GM23338 (cell line): ENCODE measurements at regions not wholly inside any gene's neighbourhood (a gene's known extent, or its start where the extent isn't known, plus 50 kb on each side); places are given as distances from the start of the nearest gene placed in this dataset.

Experiments used
- ATAC-seq: fragments of 200-7000 bp; cut with Tn5 transposase; 3 replicates; pipeline ENCODE4 v1.9.1; 2020
- DNase-seq: peaks from one replicate; pipeline ENCODE4 v3.0.0-alpha.2; 2015; ENCODE audit warnings: low spot score
- H2AFZ ChIP-seq: fragments of 200-600 bp; sonication (generic); 2 replicates; pipeline ENCODE4 v1.8.0; 2016; ENCODE audit warnings: antibody characterized with exemption, mild to moderate bottlenecking, moderate library complexity
- H3F3A ChIP-seq: fragments of 200-600 bp; sonication (generic); replicated peaks from 2 replicates; pipeline ENCODE4 v1.8.0; 2017; ENCODE audit warnings: antibody characterized with exemption, mixed run types, low read depth
- H3K27ac ChIP-seq: fragments of 200-600 bp; sonication (generic); 2 replicates; pipeline ENCODE4 v1.6.1; 2016; ENCODE audit warnings: low read depth
- H3K27me3 ChIP-seq: fragments of 200-600 bp; sonication (generic); 2 replicates; pipeline ENCODE4 v1.8.0; 2016; ENCODE audit warnings: mild to moderate bottlenecking, mixed run types, moderate library complexity; ENCODE audit not compliant: insufficient read depth
- H3K36me3 ChIP-seq: fragments of 200-600 bp; sonication (generic); 2 replicates; pipeline ENCODE4 v1.8.0; 2016; ENCODE audit warnings: mild to moderate bottlenecking; ENCODE audit not compliant: insufficient read depth
- H3K4me1 ChIP-seq: fragments of 200-600 bp; sonication (generic); 2 replicates; pipeline ENCODE4 v1.8.0; 2016; ENCODE audit warnings: mild to moderate bottlenecking, moderate library complexity; ENCODE audit not compliant: insufficient read depth
- H3K4me2 ChIP-seq: fragments of 200-600 bp; sonication (generic); 2 replicates; pipeline ENCODE4 v1.7.1; 2017; ENCODE audit warnings: mixed run types
- H3K4me3 ChIP-seq: fragments of 200-600 bp; sonication (generic); 2 replicates; pipeline ENCODE4 v1.6.1; 2016; ENCODE audit warnings: mixed run types
- H3K79me2 ChIP-seq: fragments of 200-600 bp; sonication (generic); replicated peaks from 2 replicates; pipeline ENCODE4 v1.8.0; 2017; ENCODE audit warnings: mild to moderate bottlenecking; ENCODE audit not compliant: insufficient read depth
- H3K9me2 ChIP-seq: fragments of 200-600 bp; sonication (generic); 2 replicates; pipeline ENCODE4 v1.8.0; 2017; ENCODE audit not compliant: insufficient read depth
- H4K20me1 ChIP-seq: fragments of 200-600 bp; sonication (generic); replicated peaks from 2 replicates; pipeline ENCODE4 v1.8.0; 2017; ENCODE audit warnings: mild to moderate bottlenecking; ENCODE audit not compliant: insufficient read depth
- H3K27ac Mint-ChIP-seq: 2 replicates; pipeline ENCODE4 v1.8.0; 2020; ENCODE audit warnings: inconsistent platforms, mild to moderate bottlenecking, moderate library complexity, mixed read lengths
- H3K27me3 Mint-ChIP-seq: 3 replicates; pipeline ENCODE4 v1.8.0; 2022; ENCODE audit warnings: low read depth, mild to moderate bottlenecking, moderate library complexity, mixed read lengths, inconsistent platforms; ENCODE audit not compliant: insufficient read depth, poor library complexity
- H3K36me3 Mint-ChIP-seq: 3 replicates; pipeline ENCODE4 v1.8.0; 2021; ENCODE audit warnings: low read depth, mild to moderate bottlenecking, inconsistent platforms, moderate library complexity, mixed read lengths
- H3K4me1 Mint-ChIP-seq: 3 replicates; pipeline ENCODE4 v1.8.0; 2020; ENCODE audit warnings: mild to moderate bottlenecking, inconsistent platforms, mixed read lengths
- H3K4me3 Mint-ChIP-seq: 3 replicates; pipeline ENCODE4 v1.8.0; 2021; ENCODE audit warnings: moderate library complexity, mild to moderate bottlenecking, inconsistent platforms, mixed read lengths
- H3K9me3 Mint-ChIP-seq: 3 replicates; pipeline ENCODE4 v1.8.0; 2020; ENCODE audit warnings: moderate library complexity, mild to moderate bottlenecking, inconsistent platforms, mixed read lengths
- CREB1 ChIP-seq: fragments of 250-450 bp; sonication (Bioruptor Pico); IDR thresholded peaks from 2 replicates; pipeline ENCODE4 v1.5.0; 2020; ENCODE audit warnings: low read depth, mild to moderate bottlenecking, moderate library complexity
- CTCF ChIP-seq, 2 experiments: fragments of 200-600 bp in 1 of 2; sonication (generic) in 1 of 2; conservative IDR thresholded peaks; 2 replicates each; pipeline versions ENCODE4 v1.5.1 to v1.6.1; 2016 to 2017; ENCODE audit warnings: antibody characterized with exemption in 2 of 2, low read depth in 2 of 2, mild to moderate bottlenecking in 2 of 2, moderate library complexity in 1 of 2
- ETS1 ChIP-seq: IDR thresholded peaks from 2 replicates; pipeline ENCODE4 v1.6.1; 2016; ENCODE audit warnings: antibody characterized with exemption
- EZH2 ChIP-seq: fragments of 200-600 bp; sonication (generic); IDR thresholded peaks from one replicate; pipeline ENCODE4 v1.8.0; 2017; ENCODE audit warnings: antibody characterized with exemption, mild to moderate bottlenecking, low read depth; ENCODE audit not compliant: unreplicated experiment
- EZH2phosphoT487 ChIP-seq: fragments of 200-600 bp; sonication (generic); IDR thresholded peaks from one replicate; pipeline ENCODE4 v1.8.1; 2018; ENCODE audit warnings: antibody characterized with exemption; ENCODE audit not compliant: unreplicated experiment
- JUNB ChIP-seq: IDR thresholded peaks from one replicate; pipeline ENCODE4 v1.6.1; 2016; ENCODE audit warnings: antibody characterized with exemption; ENCODE audit not compliant: unreplicated experiment
- NANOG ChIP-seq: IDR thresholded peaks from 2 replicates; pipeline ENCODE4 v1.6.1; 2016; ENCODE audit warnings: antibody characterized with exemption, borderline replicate concordance
- POLR2AphosphoS5 ChIP-seq: IDR thresholded peaks from 2 replicates; pipeline ENCODE4 v1.6.1; 2016; ENCODE audit warnings: antibody characterized with exemption, low read depth
- STAT1 ChIP-seq: IDR thresholded peaks from one replicate; pipeline ENCODE4 v1.6.1; 2016; ENCODE audit warnings: antibody characterized with exemption; ENCODE audit not compliant: unreplicated experiment
- ZNF114 ChIP-seq: fragments of 250-450 bp; sonication (Bioruptor Pico); IDR thresholded peaks from 2 replicates; pipeline ENCODE4 v1.5.0; 2020; ENCODE audit warnings: mild to moderate bottlenecking, moderate library complexity
- ZNF331 ChIP-seq: fragments of 250-450 bp; sonication (Bioruptor Pico); IDR thresholded peaks from 2 replicates; pipeline ENCODE4 v1.5.0; 2020; ENCODE audit warnings: low read depth, mild to moderate bottlenecking, moderate library complexity
- ZNF462 ChIP-seq: fragments of 250-450 bp; sonication (Bioruptor Pico); IDR thresholded peaks from 2 replicates; pipeline ENCODE4 v1.5.0; 2020; ENCODE audit warnings: mild to moderate bottlenecking, moderate library complexity
- TF ChIP-seq, protein P1 (sequence below): IDR thresholded peaks from one replicate; pipeline ENCODE4 v1.6.1; 2018; ENCODE audit warnings: antibody characterized with exemption; ENCODE audit not compliant: unreplicated experiment

DNA sequence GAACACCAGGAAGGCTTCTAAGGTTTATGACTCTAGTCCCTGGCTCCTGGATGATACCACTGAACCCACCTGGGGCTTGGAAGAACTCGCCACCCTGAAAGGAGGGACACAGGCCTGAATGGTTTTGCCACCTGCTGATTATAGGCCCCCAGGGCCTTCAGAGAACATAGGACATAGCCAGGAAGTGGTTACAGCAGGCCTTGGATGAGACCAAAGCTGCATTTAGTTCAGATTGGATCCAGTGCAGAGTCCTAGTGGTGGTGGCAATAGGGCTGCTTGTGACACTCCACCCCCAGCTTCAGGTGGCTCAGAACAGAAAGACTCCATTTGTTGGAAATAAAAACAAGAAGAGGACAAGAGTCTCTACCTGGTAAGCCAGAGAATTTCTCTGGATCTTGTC, 101.6 kb upstream of the PLPPR5 start:
- H4K20me1 ChIP-seq = no peaks in the 10 kb centered on the region
- no peaks in the 10 kb centered on the region for H3K36me3 Mint-ChIP-seq
- no peaks in the 10 kb centered on the region; the same call in 2 of the 3 replicates for H3K9me3 Mint-ChIP-seq
- H3K9me2 ChIP-seq = no peaks in the 10 kb centered on the region
- H2AFZ ChIP-seq = no peak overlapping the region
- H3K27me3 ChIP-seq = no peaks in the 10 kb centered on the region
- H3K4me1 Mint-ChIP-seq = peaks cover 8% of the 10 kb centered on the region; the same call in 2 of the 3 replicates
- ATAC-seq (no peak), DNase-seq (no peak)
- H3K27me3 Mint-ChIP-seq = no peaks in the 10 kb centered on the region
- H3F3A ChIP-seq = no peaks in the 10 kb centered on the region
- no peak overlapping the region for H3K27ac Mint-ChIP-seq
- TF ChIP-seq ZNF462 (no peak), POLR2AphosphoS5 (no peak), NANOG (no peak), EZH2phosphoT487 (no peak), ZNF331 (no peak), JUNB (no peak), STAT1 (no peak), CTCF (conservative IDR thresholded peaks at IDR 0.05; ENCODE audit: low read depth in 2 of 2) (no peak), EZH2 (no peak), CREB1 (CRISPR knock-in tag) (no peak), ETS1 (no peak), ZNF114 (CRISPR knock-in tag) (no peak)
- TF ChIP-seq, protein P1, sequence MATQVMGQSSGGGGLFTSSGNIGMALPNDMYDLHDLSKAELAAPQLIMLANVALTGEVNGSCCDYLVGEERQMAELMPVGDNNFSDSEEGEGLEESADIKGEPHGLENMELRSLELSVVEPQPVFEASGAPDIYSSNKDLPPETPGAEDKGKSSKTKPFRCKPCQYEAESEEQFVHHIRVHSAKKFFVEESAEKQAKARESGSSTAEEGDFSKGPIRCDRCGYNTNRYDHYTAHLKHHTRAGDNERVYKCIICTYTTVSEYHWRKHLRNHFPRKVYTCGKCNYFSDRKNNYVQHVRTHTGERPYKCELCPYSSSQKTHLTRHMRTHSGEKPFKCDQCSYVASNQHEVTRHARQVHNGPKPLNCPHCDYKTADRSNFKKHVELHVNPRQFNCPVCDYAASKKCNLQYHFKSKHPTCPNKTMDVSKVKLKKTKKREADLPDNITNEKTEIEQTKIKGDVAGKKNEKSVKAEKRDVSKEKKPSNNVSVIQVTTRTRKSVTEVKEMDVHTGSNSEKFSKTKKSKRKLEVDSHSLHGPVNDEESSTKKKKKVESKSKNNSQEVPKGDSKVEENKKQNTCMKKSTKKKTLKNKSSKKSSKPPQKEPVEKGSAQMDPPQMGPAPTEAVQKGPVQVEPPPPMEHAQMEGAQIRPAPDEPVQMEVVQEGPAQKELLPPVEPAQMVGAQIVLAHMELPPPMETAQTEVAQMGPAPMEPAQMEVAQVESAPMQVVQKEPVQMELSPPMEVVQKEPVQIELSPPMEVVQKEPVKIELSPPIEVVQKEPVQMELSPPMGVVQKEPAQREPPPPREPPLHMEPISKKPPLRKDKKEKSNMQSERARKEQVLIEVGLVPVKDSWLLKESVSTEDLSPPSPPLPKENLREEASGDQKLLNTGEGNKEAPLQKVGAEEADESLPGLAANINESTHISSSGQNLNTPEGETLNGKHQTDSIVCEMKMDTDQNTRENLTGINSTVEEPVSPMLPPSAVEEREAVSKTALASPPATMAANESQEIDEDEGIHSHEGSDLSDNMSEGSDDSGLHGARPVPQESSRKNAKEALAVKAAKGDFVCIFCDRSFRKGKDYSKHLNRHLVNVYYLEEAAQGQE = no peak
- peaks cover 6% of the 10 kb centered on the region; the same call in 1 of the 2 replicates for H3K4me1 ChIP-seq
- H3K36me3 ChIP-seq = no peaks in the 10 kb centered on the region
- no peaks in the 10 kb centered on the region for H3K79me2 ChIP-seq
- no peak overlapping the region for H3K4me3 ChIP-seq
- H3K27ac ChIP-seq = no peak overlapping the region
- no peak overlapping the region for H3K4me3 Mint-ChIP-seq
- no peak overlapping the region for H3K4me2 ChIP-seq
